ENCODE measurements at regions not wholly inside any gene's neighbourhood (a gene's known extent, or its start where the extent isn't known, plus 50 kb on each side); places are given as distances from the start of the nearest gene placed in this dataset.

DNA sequence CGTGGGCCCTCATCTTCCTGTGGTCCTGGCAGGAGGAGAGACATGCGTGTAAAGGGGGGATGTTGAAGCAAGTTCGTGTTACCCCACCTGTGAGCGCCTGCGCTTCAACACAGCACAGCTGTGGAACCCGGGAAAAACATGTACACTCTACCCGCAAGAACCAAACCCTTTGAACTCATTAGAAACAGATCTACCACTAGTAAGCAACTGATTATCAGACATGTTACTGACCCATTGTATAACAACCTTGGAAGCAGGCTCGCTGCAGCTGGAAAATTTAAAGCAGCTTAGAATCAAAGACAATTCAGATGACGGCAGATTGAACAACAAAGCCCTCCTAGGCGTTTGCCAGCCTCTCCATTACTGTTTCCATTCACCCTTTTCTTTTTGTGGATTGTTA, 771.7 kb upstream of the SALL3 start:
- TF ChIP-seq POLR2AphosphoS5 (IDR thresholded peaks at IDR 0.05) (no peak), EZH2 (IDR thresholded peaks at IDR 0.05; ENCODE audit: borderline replicate concordance, insufficient read depth, low read length, poor library complexity, severe bottlenecking) (no peak), EP300 (conservative IDR thresholded peaks at IDR 0.05; ENCODE audit: poor library complexity, severe bottlenecking) (no peak), RAD21 (conservative IDR thresholded peaks at IDR 0.05) (no peak)
- TF ChIP-seq, protein P1, sequence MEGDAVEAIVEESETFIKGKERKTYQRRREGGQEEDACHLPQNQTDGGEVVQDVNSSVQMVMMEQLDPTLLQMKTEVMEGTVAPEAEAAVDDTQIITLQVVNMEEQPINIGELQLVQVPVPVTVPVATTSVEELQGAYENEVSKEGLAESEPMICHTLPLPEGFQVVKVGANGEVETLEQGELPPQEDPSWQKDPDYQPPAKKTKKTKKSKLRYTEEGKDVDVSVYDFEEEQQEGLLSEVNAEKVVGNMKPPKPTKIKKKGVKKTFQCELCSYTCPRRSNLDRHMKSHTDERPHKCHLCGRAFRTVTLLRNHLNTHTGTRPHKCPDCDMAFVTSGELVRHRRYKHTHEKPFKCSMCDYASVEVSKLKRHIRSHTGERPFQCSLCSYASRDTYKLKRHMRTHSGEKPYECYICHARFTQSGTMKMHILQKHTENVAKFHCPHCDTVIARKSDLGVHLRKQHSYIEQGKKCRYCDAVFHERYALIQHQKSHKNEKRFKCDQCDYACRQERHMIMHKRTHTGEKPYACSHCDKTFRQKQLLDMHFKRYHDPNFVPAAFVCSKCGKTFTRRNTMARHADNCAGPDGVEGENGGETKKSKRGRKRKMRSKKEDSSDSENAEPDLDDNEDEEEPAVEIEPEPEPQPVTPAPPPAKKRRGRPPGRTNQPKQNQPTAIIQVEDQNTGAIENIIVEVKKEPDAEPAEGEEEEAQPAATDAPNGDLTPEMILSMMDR (IDR thresholded peaks at IDR 0.05; ENCODE audit: poor library complexity, severe bottlenecking): no peak
